K562 (cell line): ENCODE measurements at regions not wholly inside any gene's neighbourhood (a gene's known extent, or its start where the extent isn't known, plus 50 kb on each side); places are given as distances from the start of the nearest gene placed in this dataset.

Experiments used
- ATAC-seq: fragments of 200-7000 bp; cut with Tn5 transposase; 3 replicates; pipeline ENCODE4 v1.9.1; 2020; ENCODE audit warnings: moderate library complexity
- BruUV-seq: library from RNA; stranded (reverse); fragments of 400-500 nt; replicated peaks from 2 replicates; lab custom pipeline; 2021; lab: Mats Ljungman, UMichigan
- CTCF ChIA-PET: fragments of 300-600 bp; formaldehyde crosslinking; extraction: SDS; loops from one replicate; lab custom pipeline; 2021; ENCODE audit warnings: low intra/inter-chr PET ratio; lab: Yijun Ruan, JAX
- POLR2A ChIA-PET: fragments of 300-600, 350-650 bp; sonication (Branson Sonifier 250); formaldehyde crosslinking; extraction: SDS; loops from one replicate; lab custom pipeline; 2021; ENCODE audit warnings: antibody characterized with exemption, inconsistent platforms; lab: Yijun Ruan, JAX
- DNase-seq, 4 experiments: peaks; one replicate each; pipeline versions ENCODE4 v3.0.0 to v3.0.0-alpha.2; 2011 to 2018; ENCODE audit warnings: low spot score in 3 of 4, mixed read lengths in 3 of 4; ENCODE audit errors: extremely low read depth in 1 of 4
- FAIRE-seq: peaks from 2 replicates; lab custom pipeline; 2011; peaks lifted over from hg19 to GRCh38; lab: Jason Lieb, UNC
- H2AFZ ChIP-seq: 2 replicates; pipeline ENCODE4 v1.6.0; 2011; ENCODE audit warnings: low read depth, low read length, control low read depth, inconsistent platforms
- H3K27ac ChIP-seq: fragments of 200-600 bp; 3 replicates; pipeline ENCODE4 v1.8.0; 2011; ENCODE audit warnings: low read depth, mild to moderate bottlenecking, control low read depth, inconsistent platforms, low read length, moderate library complexity, mixed read lengths; ENCODE audit errors: extremely low read depth
- H3K27me3 ChIP-seq, 2 experiments: fragments of 300-600 bp in 1 of 2; 2 replicates in 1 of 2; 3 replicates in 1 of 2; pipeline versions ENCODE4 v1.6.0 to v1.8.0; 2011; ENCODE audit warnings: inconsistent platforms in 2 of 2, low read length in 2 of 2, mild to moderate bottlenecking in 1 of 2, mixed read lengths in 1 of 2, moderate library complexity in 1 of 2; ENCODE audit not compliant: control insufficient read depth in 2 of 2, insufficient read depth in 2 of 2
- H3K36me3 ChIP-seq: fragments of 300-600 bp; 3 replicates; pipeline ENCODE4 v1.8.0; 2011; ENCODE audit warnings: mild to moderate bottlenecking, low read length, inconsistent platforms; ENCODE audit not compliant: control insufficient read depth, insufficient read depth
- H3K4me1 ChIP-seq, 2 experiments: fragments of 200-600 bp in 1 of 2; replicated peaks in 1 of 2; 2 replicates in 1 of 2; 3 replicates in 1 of 2; pipeline versions ENCODE4 v1.5.1 to v1.8.0; 2011; ENCODE audit warnings: inconsistent platforms in 2 of 2, low read length in 2 of 2, mild to moderate bottlenecking in 1 of 2, mixed read lengths in 1 of 2, moderate library complexity in 1 of 2; ENCODE audit not compliant: control insufficient read depth in 2 of 2, insufficient read depth in 2 of 2
- H3K4me2 ChIP-seq: 2 replicates; pipeline ENCODE4 v1.6.1; 2011; ENCODE audit warnings: low read length, control low read depth, inconsistent platforms, mixed read lengths; ENCODE audit not compliant: insufficient read depth
- H3K4me3 ChIP-seq: fragments of 200-600 bp; sonication (generic), shearing (Covaris generic); 2 replicates; pipeline ENCODE4 v1.5.1; 2016; ENCODE audit warnings: control low read depth, inconsistent platforms
- H3K79me2 ChIP-seq: fragments of 200-600 bp; 3 replicates; pipeline ENCODE4 v1.8.0; 2011; ENCODE audit warnings: low read length, inconsistent platforms; ENCODE audit not compliant: control insufficient read depth, insufficient read depth
- H3K9ac ChIP-seq, 2 experiments: 2 replicates each; pipeline versions ENCODE4 v1.6.0 to v1.6.1; 2011; ENCODE audit warnings: low read depth in 2 of 2, low read length in 2 of 2, control low read depth in 1 of 2, inconsistent platforms in 1 of 2, mild to moderate bottlenecking in 1 of 2, mixed read lengths in 1 of 2; ENCODE audit not compliant: insufficient read depth in 1 of 2
- H3K9me1 ChIP-seq: one replicate; pipeline ENCODE4 v1.6.0; 2011; ENCODE audit warnings: inconsistent platforms, mild to moderate bottlenecking, low read length, moderate library complexity; ENCODE audit not compliant: control insufficient read depth, insufficient read depth
- H3K9me3 ChIP-seq: replicated peaks from 2 replicates; pipeline ENCODE4 v1.5.1; 2011; ENCODE audit warnings: low read depth, low read length, inconsistent platforms; ENCODE audit not compliant: control insufficient read depth, insufficient read depth
- H4K20me1 ChIP-seq: replicated peaks from 2 replicates; pipeline ENCODE4 v1.6.1; 2011; ENCODE audit warnings: low read length, inconsistent platforms, mixed read lengths; ENCODE audit not compliant: control insufficient read depth, insufficient read depth
- ASH1L ChIP-seq: fragments of 450-650 bp; IDR thresholded peaks from 2 replicates; pipeline ENCODE4 v1.6.1; 2018; ENCODE audit warnings: borderline replicate concordance, mild to moderate bottlenecking, low read depth; ENCODE audit not compliant: partially characterized antibody
- CUX1 ChIP-seq: fragments of 200-800 bp; sonication (Bioruptor generic); IDR thresholded peaks from 2 replicates; pipeline ENCODE4 v1.6.1; 2016; ENCODE audit warnings: missing genetic modification characterization, missing compliant biosample characterization
- ESRRB ChIP-seq: fragments of 250-450 bp; sonication (Bioruptor Pico); IDR thresholded peaks from 2 replicates; pipeline ENCODE4 v1.5.0; 2020; ENCODE audit warnings: mild to moderate bottlenecking, moderate library complexity, borderline replicate concordance
- POU5F1 ChIP-seq: fragments of 150-350 bp; IDR thresholded peaks from 2 replicates; pipeline ENCODE4 v1.6.1; 2014; ENCODE audit warnings: borderline replicate concordance, low read length, low read depth, mild to moderate bottlenecking; ENCODE audit not compliant: partially characterized antibody
- WGBS: fragments of 100-300 bp; shearing (Covaris generic); methylation state at CpG from one replicate; pipeline ENCODE4 v1.1.6; 2016; ENCODE audit warnings: low coverage, mixed read lengths; ENCODE audit not compliant: insufficient coverage; ENCODE audit errors: missing lambda C conversion rate; 5-methylcytosine and 5-hydroxymethylcytosine counted together
- in situ Hi-C: fragments of 300-500 bp; cut with MboI; formaldehyde crosslinking; loops from 4 replicates; pipeline ENCODE4 v1.15.0; 2018; ENCODE audit warnings: inconsistent platforms, mixed read lengths
- intact Hi-C: fragments of 100-400 bp; cut with micrococcal nuclease; formaldehyde crosslinking; loops from 2 replicates; pipeline ENCODE4 v1.14.2; 2022

- Histone ChIP-seq H3K79me2 (no peaks in the 10 kb centered on the region), H3K9me1 (no peaks in the 10 kb centered on the region), H3K27ac (no peak overlapping the region), H3K27me3 (no peaks in the 10 kb centered on the region), H3K4me1 (no peaks in the 10 kb centered on the region), H4K20me1 (no peaks in the 10 kb centered on the region), H3K9me3 (peaks cover 3% of the 10 kb centered on the region; the same call in 1 of the 2 replicates), H3K9ac (no peak overlapping the region), H3K36me3 (no peaks in the 10 kb centered on the region), H2AFZ (no peak overlapping the region), H3K4me3 (no peak overlapping the region), H3K4me2 (no peak overlapping the region)
- no peak for FAIRE-seq
- no peak for DNase-seq
- BruUV-seq = no TSS peak
- 0% methylated on average over 1 of the region's 1 CpG for WGBS
- CTCF ChIA-PET = no interaction called here
- TF ChIP-seq ASH1L (no peak), CUX1 (no peak), ESRRB (CRISPR knock-in tag) (no peak), POU5F1 (no peak)
- in situ Hi-C loops (no loop called here), intact Hi-C loops (no loop called here)
- POLR2A ChIA-PET = interaction anchor here (0.6 kb wide), 1 partner anchor 59 kb away, joined by 3 read pairs; no protein-coding TSS in a partner anchor
- no peak for ATAC-seq
Measured at GRCh38 chr2:35496022-35496421, 859.6 kb upstream of the CRIM1 start.
